ENCODE measurements at regions not wholly inside any gene's neighbourhood (a gene's known extent, or its start where the extent isn't known, plus 50 kb on each side); places are given as distances from the start of the nearest gene placed in this dataset.

- peak; percentile 21 for DNase-seq (ENCODE audit: low spot score)
Measured at GRCh38 chr14:34212172-34212929, 249.7 kb downstream of the SPTSSA start.

GRCh38 chr14:34211732-34212131, 250.3 kb downstream of the SPTSSA start:
- peak; percentile 24 for DNase-seq (ENCODE audit: low spot score)

GRCh38 chr14:34208532-34208931, 253.5 kb downstream of the SPTSSA start:
- no peak for DNase-seq (ENCODE audit: low spot score)

- DNase-seq (ENCODE audit: low spot score), result no peak
Measured at GRCh38 chr14:34205799-34206198, 254.9 kb upstream of the EGLN3 start.

- DNase-seq (ENCODE audit: low spot score), result no peak
Measured at GRCh38 chr14:34204774-34205173, 253.9 kb upstream of the EGLN3 start.

- DNase-seq (ENCODE audit: low spot score), result peak; percentile 38
Measured at GRCh38 chr14:34203251-34203722, 252.4 kb upstream of the EGLN3 start.

GRCh38 chr14:34201909-34202637, 251.2 kb upstream of the EGLN3 start:
- DNase-seq (ENCODE audit: low spot score), result no peak

GRCh38 chr14:34199585-34199984, 248.7 kb upstream of the EGLN3 start:
- DNase-seq (ENCODE audit: low spot score), result peak; percentile 70

- DNase-seq (ENCODE audit: low spot score), result no peak
Measured at GRCh38 chr14:34198096-34198495, 247.2 kb upstream of the EGLN3 start.

- DNase-seq (ENCODE audit: low spot score), result no peak
Measured at GRCh38 chr14:34195964-34196363, 245.1 kb upstream of the EGLN3 start.

- DNase-seq (ENCODE audit: low spot score), result no peak
Measured at GRCh38 chr14:34190717-34191116, 239.8 kb upstream of the EGLN3 start.

- DNase-seq (ENCODE audit: low spot score), result no peak
Measured at GRCh38 chr14:34189866-34190265, 239.0 kb upstream of the EGLN3 start.

GRCh38 chr14:34187519-34188044, 236.7 kb upstream of the EGLN3 start:
- DNase-seq (ENCODE audit: low spot score), result no peak

GRCh38 chr14:34187061-34187460, 236.2 kb upstream of the EGLN3 start:
- DNase-seq (ENCODE audit: low spot score), result no peak

GRCh38 chr14:34184126-34184525, 233.3 kb upstream of the EGLN3 start:
- DNase-seq (ENCODE audit: low spot score), result no peak

GRCh38 chr14:34183478-34183877, 232.6 kb upstream of the EGLN3 start:
- DNase-seq (ENCODE audit: low spot score), result no peak

GRCh38 chr14:34181338-34181737, 230.5 kb upstream of the EGLN3 start:
- DNase-seq (ENCODE audit: low spot score), result no peak

GRCh38 chr14:34180869-34181268, 230.0 kb upstream of the EGLN3 start:
- no peak for DNase-seq (ENCODE audit: low spot score)

GRCh38 chr14:34180434-34180833, 229.6 kb upstream of the EGLN3 start:
- no peak for DNase-seq (ENCODE audit: low spot score)

GRCh38 chr14:34179727-34180126, 228.9 kb upstream of the EGLN3 start:
- no peak for DNase-seq (ENCODE audit: low spot score)

GRCh38 chr14:34177466-34177865, 226.6 kb upstream of the EGLN3 start:
- no peak for DNase-seq (ENCODE audit: low spot score)

GRCh38 chr14:34175574-34175973, 224.7 kb upstream of the EGLN3 start:
- DNase-seq (ENCODE audit: low spot score), result no peak

GRCh38 chr14:34174973-34175372, 224.1 kb upstream of the EGLN3 start:
- no peak for DNase-seq (ENCODE audit: low spot score)

Measured in AG20443 (cell line).